GM23338 (cell line): ENCODE measurements at regions not wholly inside any gene's neighbourhood (a gene's known extent, or its start where the extent isn't known, plus 50 kb on each side); places are given as distances from the start of the nearest gene placed in this dataset.

Experiments used
- ATAC-seq: fragments of 200-7000 bp; cut with Tn5 transposase; 3 replicates; pipeline ENCODE4 v1.9.1; 2020
- DNase-seq: peaks from one replicate; pipeline ENCODE4 v3.0.0-alpha.2; 2015; ENCODE audit warnings: low spot score
- H2AFZ ChIP-seq: fragments of 200-600 bp; sonication (generic); 2 replicates; pipeline ENCODE4 v1.8.0; 2016; ENCODE audit warnings: antibody characterized with exemption, mild to moderate bottlenecking, moderate library complexity
- H3F3A ChIP-seq: fragments of 200-600 bp; sonication (generic); replicated peaks from 2 replicates; pipeline ENCODE4 v1.8.0; 2017; ENCODE audit warnings: antibody characterized with exemption, mixed run types, low read depth
- H3K27ac ChIP-seq: fragments of 200-600 bp; sonication (generic); 2 replicates; pipeline ENCODE4 v1.6.1; 2016; ENCODE audit warnings: low read depth
- H3K27me3 ChIP-seq: fragments of 200-600 bp; sonication (generic); 2 replicates; pipeline ENCODE4 v1.8.0; 2016; ENCODE audit warnings: mild to moderate bottlenecking, mixed run types, moderate library complexity; ENCODE audit not compliant: insufficient read depth
- H3K36me3 ChIP-seq: fragments of 200-600 bp; sonication (generic); 2 replicates; pipeline ENCODE4 v1.8.0; 2016; ENCODE audit warnings: mild to moderate bottlenecking; ENCODE audit not compliant: insufficient read depth
- H3K4me1 ChIP-seq: fragments of 200-600 bp; sonication (generic); 2 replicates; pipeline ENCODE4 v1.8.0; 2016; ENCODE audit warnings: mild to moderate bottlenecking, moderate library complexity; ENCODE audit not compliant: insufficient read depth
- H3K4me2 ChIP-seq: fragments of 200-600 bp; sonication (generic); 2 replicates; pipeline ENCODE4 v1.7.1; 2017; ENCODE audit warnings: mixed run types
- H3K4me3 ChIP-seq: fragments of 200-600 bp; sonication (generic); 2 replicates; pipeline ENCODE4 v1.6.1; 2016; ENCODE audit warnings: mixed run types
- H3K79me2 ChIP-seq: fragments of 200-600 bp; sonication (generic); replicated peaks from 2 replicates; pipeline ENCODE4 v1.8.0; 2017; ENCODE audit warnings: mild to moderate bottlenecking; ENCODE audit not compliant: insufficient read depth
- H3K9me2 ChIP-seq: fragments of 200-600 bp; sonication (generic); 2 replicates; pipeline ENCODE4 v1.8.0; 2017; ENCODE audit not compliant: insufficient read depth
- H4K20me1 ChIP-seq: fragments of 200-600 bp; sonication (generic); replicated peaks from 2 replicates; pipeline ENCODE4 v1.8.0; 2017; ENCODE audit warnings: mild to moderate bottlenecking; ENCODE audit not compliant: insufficient read depth
- H3K27ac Mint-ChIP-seq: 2 replicates; pipeline ENCODE4 v1.8.0; 2020; ENCODE audit warnings: inconsistent platforms, mild to moderate bottlenecking, moderate library complexity, mixed read lengths
- H3K27me3 Mint-ChIP-seq: 3 replicates; pipeline ENCODE4 v1.8.0; 2022; ENCODE audit warnings: low read depth, mild to moderate bottlenecking, moderate library complexity, mixed read lengths, inconsistent platforms; ENCODE audit not compliant: insufficient read depth, poor library complexity
- H3K36me3 Mint-ChIP-seq: 3 replicates; pipeline ENCODE4 v1.8.0; 2021; ENCODE audit warnings: low read depth, mild to moderate bottlenecking, inconsistent platforms, moderate library complexity, mixed read lengths
- H3K4me1 Mint-ChIP-seq: 3 replicates; pipeline ENCODE4 v1.8.0; 2020; ENCODE audit warnings: mild to moderate bottlenecking, inconsistent platforms, mixed read lengths
- H3K4me3 Mint-ChIP-seq: 3 replicates; pipeline ENCODE4 v1.8.0; 2021; ENCODE audit warnings: moderate library complexity, mild to moderate bottlenecking, inconsistent platforms, mixed read lengths
- H3K9me3 Mint-ChIP-seq: 3 replicates; pipeline ENCODE4 v1.8.0; 2020; ENCODE audit warnings: moderate library complexity, mild to moderate bottlenecking, inconsistent platforms, mixed read lengths
- ETS1 ChIP-seq: IDR thresholded peaks from 2 replicates; pipeline ENCODE4 v1.6.1; 2016; ENCODE audit warnings: antibody characterized with exemption
- NANOG ChIP-seq: IDR thresholded peaks from 2 replicates; pipeline ENCODE4 v1.6.1; 2016; ENCODE audit warnings: antibody characterized with exemption, borderline replicate concordance
- POLR2AphosphoS5 ChIP-seq: IDR thresholded peaks from 2 replicates; pipeline ENCODE4 v1.6.1; 2016; ENCODE audit warnings: antibody characterized with exemption, low read depth
- ZNF114 ChIP-seq: fragments of 250-450 bp; sonication (Bioruptor Pico); IDR thresholded peaks from 2 replicates; pipeline ENCODE4 v1.5.0; 2020; ENCODE audit warnings: mild to moderate bottlenecking, moderate library complexity
- ZNF331 ChIP-seq: fragments of 250-450 bp; sonication (Bioruptor Pico); IDR thresholded peaks from 2 replicates; pipeline ENCODE4 v1.5.0; 2020; ENCODE audit warnings: low read depth, mild to moderate bottlenecking, moderate library complexity
- TF ChIP-seq, protein P1 (sequence below), 2 experiments: fragments of 200-600 bp in 1 of 2; sonication (generic) in 1 of 2; conservative IDR thresholded peaks; 2 replicates each; pipeline versions ENCODE4 v1.5.1 to v1.6.1; 2016 to 2017; ENCODE audit warnings: antibody characterized with exemption in 2 of 2, low read depth in 2 of 2, mild to moderate bottlenecking in 2 of 2, moderate library complexity in 1 of 2

- Histone ChIP-seq H3K4me2 (no peak overlapping the region), H2AFZ (peak overlapping the region; percentile 52; the same call in 1 of the 2 replicates), H3K27ac (no peak overlapping the region), H3K27me3 (no peaks in the 10 kb centered on the region), H3K36me3 (no peaks in the 10 kb centered on the region), H3K79me2 (no peaks in the 10 kb centered on the region), H3K4me3 (no peak overlapping the region), H3F3A (no peaks in the 10 kb centered on the region), H4K20me1 (no peaks in the 10 kb centered on the region), H3K9me2 (no peaks in the 10 kb centered on the region), H3K4me1 (no peaks in the 10 kb centered on the region)
- H3K27ac Mint-ChIP-seq, result no peak overlapping the region; the same call in 1 of the 2 replicates
- H3K9me3 Mint-ChIP-seq, result peaks cover 9% of the 10 kb centered on the region; the same call in 2 of the 3 replicates
- H3K4me1 Mint-ChIP-seq, result peaks cover 6% of the 10 kb centered on the region; the same call in 2 of the 3 replicates
- no peak for TF ChIP-seq ZNF331
- TF ChIP-seq, protein P1, sequence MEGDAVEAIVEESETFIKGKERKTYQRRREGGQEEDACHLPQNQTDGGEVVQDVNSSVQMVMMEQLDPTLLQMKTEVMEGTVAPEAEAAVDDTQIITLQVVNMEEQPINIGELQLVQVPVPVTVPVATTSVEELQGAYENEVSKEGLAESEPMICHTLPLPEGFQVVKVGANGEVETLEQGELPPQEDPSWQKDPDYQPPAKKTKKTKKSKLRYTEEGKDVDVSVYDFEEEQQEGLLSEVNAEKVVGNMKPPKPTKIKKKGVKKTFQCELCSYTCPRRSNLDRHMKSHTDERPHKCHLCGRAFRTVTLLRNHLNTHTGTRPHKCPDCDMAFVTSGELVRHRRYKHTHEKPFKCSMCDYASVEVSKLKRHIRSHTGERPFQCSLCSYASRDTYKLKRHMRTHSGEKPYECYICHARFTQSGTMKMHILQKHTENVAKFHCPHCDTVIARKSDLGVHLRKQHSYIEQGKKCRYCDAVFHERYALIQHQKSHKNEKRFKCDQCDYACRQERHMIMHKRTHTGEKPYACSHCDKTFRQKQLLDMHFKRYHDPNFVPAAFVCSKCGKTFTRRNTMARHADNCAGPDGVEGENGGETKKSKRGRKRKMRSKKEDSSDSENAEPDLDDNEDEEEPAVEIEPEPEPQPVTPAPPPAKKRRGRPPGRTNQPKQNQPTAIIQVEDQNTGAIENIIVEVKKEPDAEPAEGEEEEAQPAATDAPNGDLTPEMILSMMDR (conservative IDR thresholded peaks at IDR 0.05; ENCODE audit: low read depth in 2 of 2), result 0 out of 4 replicates have a peak, but pooled peaks of 1 of the 2 experiments have one; percentile 6
- DNase-seq (peak; percentile 21), ATAC-seq (no peak)
- H3K27me3 Mint-ChIP-seq, result no peaks in the 10 kb centered on the region
- no peaks in the 10 kb centered on the region; the same call in 2 of the 3 replicates for H3K36me3 Mint-ChIP-seq
- H3K4me3 Mint-ChIP-seq, result no peak overlapping the region
These were observed 215.6 kb upstream of the USP15 start for GRCh38 chr12:62044450-62045135.

GRCh38 chr12:62045211-62045610 is 215.0 kb upstream of the USP15 start:
- H3F3A ChIP-seq, result no peaks in the 10 kb centered on the region

More at GRCh38 chr12:62045211-62045610, 215.0 kb upstream of the USP15 start:
- Histone ChIP-seq H4K20me1 (no peaks in the 10 kb centered on the region), H3K79me2 (no peaks in the 10 kb centered on the region), H3K36me3 (no peaks in the 10 kb centered on the region), H3K4me3 (no peak overlapping the region), H3K27me3 (no peaks in the 10 kb centered on the region), H3K9me2 (no peaks in the 10 kb centered on the region), H3K4me2 (no peak overlapping the region), H3K27ac (no peak overlapping the region), H3K4me1 (no peaks in the 10 kb centered on the region), H2AFZ (no peak overlapping the region)
- DNase-seq (no peak), ATAC-seq (no peak)
- H3K9me3 Mint-ChIP-seq, result peaks cover 7% of the 10 kb centered on the region; the same call in 2 of the 3 replicates
- no peak overlapping the region for H3K27ac Mint-ChIP-seq
- H3K4me1 Mint-ChIP-seq, result peaks cover 6% of the 10 kb centered on the region; the same call in 2 of the 3 replicates
- TF ChIP-seq NANOG, result no peak
- TF ChIP-seq ZNF114 (CRISPR knock-in tag), result no peak
- no peak for TF ChIP-seq POLR2AphosphoS5
- TF ChIP-seq ETS1, result no peak
- TF ChIP-seq, protein P1 (conservative IDR thresholded peaks at IDR 0.05; ENCODE audit: low read depth in 2 of 2), result no peak
- no peaks in the 10 kb centered on the region; the same call in 2 of the 3 replicates for H3K36me3 Mint-ChIP-seq
- no peaks in the 10 kb centered on the region for H3K27me3 Mint-ChIP-seq
- H3K4me3 Mint-ChIP-seq, result no peak overlapping the region
